ENCODE measurements at regions not wholly inside any gene's neighbourhood (a gene's known extent, or its start where the extent isn't known, plus 50 kb on each side); places are given as distances from the start of the nearest gene placed in this dataset.

- TF ChIP-seq CTCF (IDR thresholded peaks at IDR 0.05; ENCODE audit: low read depth, low read length) (no peak), MAX (IDR thresholded peaks at IDR 0.05; ENCODE audit: low read depth, low read length) (no peak), POLR2A (IDR thresholded peaks at IDR 0.05; ENCODE audit: extremely low read depth, insufficient read length) (no peak)
These were observed 1239.4 kb downstream of the CNTNAP5 start for GRCh38 chr2:125264453-125264852.

Data from NB4 (cell line).